Ascending aorta (tissue), 2 donors: ENCODE measurements at regions not wholly inside any gene's neighbourhood (a gene's known extent, or its start where the extent isn't known, plus 50 kb on each side); places are given as distances from the start of the nearest gene placed in this dataset.

ENCODE experiments used
- DNase-seq, 2 donors: peaks; one replicate each; pipeline ENCODE4 v3.0.0-alpha.2; 2019; ENCODE audit warnings: low spot score in 2 of 2
- H3K27ac ChIP-seq, 2 donors: fragments of 200-600 bp; sonication (generic); one replicate each; pipeline ENCODE4 v1.5.1; 2016 to 2017; ENCODE audit warnings: mild to moderate bottlenecking in 1 of 2
- H3K27me3 ChIP-seq: fragments of 200-600 bp; sonication (generic); one replicate; pipeline ENCODE4 v1.5.1; 2017
- H3K36me3 ChIP-seq, 2 donors: fragments of 200-600 bp; sonication (generic); one replicate each; pipeline ENCODE4 v1.5.1; 2016
- H3K4me1 ChIP-seq, 2 donors: fragments of 200-600 bp; sonication (generic); one replicate each; pipeline ENCODE4 v1.5.1; 2016 to 2017; ENCODE audit warnings: mild to moderate bottlenecking in 1 of 2
- H3K4me3 ChIP-seq, 2 donors: fragments of 200-600 bp; sonication (generic); one replicate each; pipeline ENCODE4 v1.5.1; 2016 to 2017; ENCODE audit warnings: mild to moderate bottlenecking in 1 of 2
- H3K9me3 ChIP-seq, 2 donors: fragments of 200-600 bp; sonication (generic); one replicate each; pipeline ENCODE4 v1.5.1; 2016
- intact Hi-C: fragments of 100-400 bp; cut with DNase I; formaldehyde crosslinking; loops from one replicate; pipeline ENCODE4 v1.15.1; 2023
- TF ChIP-seq, protein P1 (sequence below), 3 experiments: fragments of 200-600 bp in 2 of 3; fragments of 450-650 bp in 1 of 3; sonication (generic) in 2 of 3; IDR thresholded peaks; one replicate each; pipeline ENCODE4 v1.5.1; 2016 to 2019; ENCODE audit warnings: antibody characterized with exemption in 3 of 3, mild to moderate bottlenecking in 1 of 3, moderate library complexity in 1 of 3

DNA sequence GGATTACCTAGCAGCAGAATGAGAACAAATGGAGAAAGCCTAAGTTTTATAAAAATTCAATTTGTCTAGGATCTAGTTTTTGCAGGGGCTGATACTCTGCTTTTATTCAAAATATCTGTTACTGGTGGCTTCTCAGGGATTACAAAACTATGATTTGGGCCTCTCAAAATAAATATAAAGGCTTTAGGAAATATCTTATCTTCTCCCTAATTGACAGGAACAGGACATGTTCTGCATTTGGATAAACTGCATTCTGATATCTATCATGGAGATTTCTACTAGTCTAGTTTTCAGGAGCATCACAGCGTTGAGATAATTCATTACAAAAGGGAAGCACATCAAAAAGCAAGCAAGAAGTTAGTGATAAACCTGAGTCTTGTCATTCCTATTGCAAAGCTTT is 127.1 kb upstream of the ITGA1 start:
- no peak for DNase-seq
- Histone ChIP-seq H3K36me3 (no peaks in the 10 kb centered on the region), H3K9me3 (no peaks in the 10 kb centered on the region), H3K4me3 (no peak overlapping the region), H3K27me3 (no peaks in the 10 kb centered on the region), H3K4me1 (no peaks in the 10 kb centered on the region), H3K27ac (no peak overlapping the region)
- intact Hi-C loops, result loop anchor here (10.0 kb wide), 2 partner anchors 254 to 434 kb away; no protein-coding TSS in a partner anchor
- TF ChIP-seq, protein P1, sequence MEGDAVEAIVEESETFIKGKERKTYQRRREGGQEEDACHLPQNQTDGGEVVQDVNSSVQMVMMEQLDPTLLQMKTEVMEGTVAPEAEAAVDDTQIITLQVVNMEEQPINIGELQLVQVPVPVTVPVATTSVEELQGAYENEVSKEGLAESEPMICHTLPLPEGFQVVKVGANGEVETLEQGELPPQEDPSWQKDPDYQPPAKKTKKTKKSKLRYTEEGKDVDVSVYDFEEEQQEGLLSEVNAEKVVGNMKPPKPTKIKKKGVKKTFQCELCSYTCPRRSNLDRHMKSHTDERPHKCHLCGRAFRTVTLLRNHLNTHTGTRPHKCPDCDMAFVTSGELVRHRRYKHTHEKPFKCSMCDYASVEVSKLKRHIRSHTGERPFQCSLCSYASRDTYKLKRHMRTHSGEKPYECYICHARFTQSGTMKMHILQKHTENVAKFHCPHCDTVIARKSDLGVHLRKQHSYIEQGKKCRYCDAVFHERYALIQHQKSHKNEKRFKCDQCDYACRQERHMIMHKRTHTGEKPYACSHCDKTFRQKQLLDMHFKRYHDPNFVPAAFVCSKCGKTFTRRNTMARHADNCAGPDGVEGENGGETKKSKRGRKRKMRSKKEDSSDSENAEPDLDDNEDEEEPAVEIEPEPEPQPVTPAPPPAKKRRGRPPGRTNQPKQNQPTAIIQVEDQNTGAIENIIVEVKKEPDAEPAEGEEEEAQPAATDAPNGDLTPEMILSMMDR (IDR thresholded peaks at IDR 0.05), result no peak

DNA sequence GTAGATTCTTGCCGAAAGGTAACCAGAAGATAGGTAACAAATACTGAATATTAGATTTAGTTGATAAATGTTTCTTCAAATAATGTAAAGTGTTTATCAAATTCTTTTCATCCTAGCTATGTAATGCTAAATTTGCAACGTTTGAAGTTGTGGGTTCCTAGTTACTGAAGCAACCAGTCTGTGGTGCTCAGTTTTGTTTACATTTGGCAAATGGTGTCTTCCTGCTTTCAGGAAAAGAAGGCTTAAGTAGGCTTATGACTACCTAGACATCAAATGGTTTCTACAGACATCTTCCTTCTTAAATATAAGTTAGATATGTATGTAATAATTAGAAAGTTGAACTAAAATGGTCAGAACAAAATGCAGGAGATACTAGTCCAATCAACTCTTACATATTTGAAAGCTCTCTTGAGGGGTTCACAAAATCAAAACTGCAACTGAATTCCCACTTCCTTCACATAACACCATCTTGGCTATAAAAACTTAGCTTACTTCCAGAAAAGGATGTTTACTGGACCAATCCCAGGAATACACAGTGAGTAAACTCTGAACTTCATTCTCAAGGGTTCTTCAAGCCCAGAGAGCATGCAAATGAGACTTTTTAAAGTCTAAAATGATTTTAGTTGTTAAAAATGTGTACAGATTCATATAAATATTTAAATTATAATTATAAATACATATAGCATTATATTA is 125.7 kb upstream of the ITGA1 start:
- H3K36me3 ChIP-seq, result no peaks in the 10 kb centered on the region
- no peaks in the 10 kb centered on the region for H3K27me3 ChIP-seq
- no peaks in the 10 kb centered on the region for H3K9me3 ChIP-seq
- TF ChIP-seq, protein P1 (IDR thresholded peaks at IDR 0.05), result no peak
- H3K4me3 ChIP-seq, result no peak overlapping the region
- DNase-seq, result no peak
- intact Hi-C loops, result loop anchor here (10.0 kb wide), 2 partner anchors 253 to 433 kb away; no protein-coding TSS in a partner anchor
- H3K4me1 ChIP-seq, result no peaks in the 10 kb centered on the region
- H3K27ac ChIP-seq, result no peak overlapping the region

DNA sequence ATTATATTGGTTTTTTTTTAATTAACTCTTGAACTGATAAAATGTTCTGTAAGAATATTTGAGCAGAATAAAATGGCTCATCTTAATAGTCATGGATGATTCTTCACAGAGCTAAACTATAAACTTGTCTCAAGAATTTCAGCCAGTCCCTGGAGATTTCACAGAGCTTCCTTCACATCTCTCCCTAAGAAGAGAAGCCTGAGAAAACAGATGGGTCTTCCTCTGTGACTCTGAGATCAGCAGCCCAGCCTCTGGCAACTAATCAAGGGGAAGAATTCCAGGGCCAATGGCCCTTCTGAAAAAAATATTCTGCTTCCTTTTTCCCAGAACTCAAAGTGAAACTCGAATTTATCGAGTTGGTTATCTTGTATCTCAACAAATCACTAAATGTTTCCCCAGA is 122.2 kb upstream of the ITGA1 start:
- TF ChIP-seq, protein P1 (IDR thresholded peaks at IDR 0.05), result no peak
- Histone ChIP-seq H3K27ac (no peak overlapping the region), H3K27me3 (no peaks in the 10 kb centered on the region), H3K9me3 (no peaks in the 10 kb centered on the region), H3K36me3 (no peaks in the 10 kb centered on the region), H3K4me3 (no peak overlapping the region), H3K4me1 (no peaks in the 10 kb centered on the region)
- no peak for DNase-seq
- intact Hi-C loops, result loop anchor here (10.0 kb wide), 2 partner anchors 249 to 429 kb away; no protein-coding TSS in a partner anchor

DNA sequence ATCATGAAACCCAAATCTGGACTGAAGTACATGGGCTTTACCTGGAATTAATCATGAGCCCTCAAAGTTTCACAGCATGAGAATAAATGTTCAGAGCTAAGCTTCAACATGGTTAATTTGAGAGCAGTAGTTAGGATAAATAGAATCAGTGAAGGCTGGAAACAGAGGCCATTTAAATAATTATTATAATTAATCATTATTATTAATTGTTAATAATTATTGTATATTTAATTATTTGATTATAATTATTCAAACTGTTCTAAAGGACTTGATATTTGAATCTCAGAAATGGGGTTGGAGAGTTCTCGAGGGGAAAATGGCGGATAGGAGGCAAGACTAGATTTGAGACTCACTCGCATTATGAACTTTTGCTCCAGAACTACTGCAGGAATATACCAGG is 119.6 kb upstream of the ITGA1 start:
- intact Hi-C loops, result loop anchor here (10.0 kb wide), 2 partner anchors 247 to 427 kb away; no protein-coding TSS in a partner anchor
- H3K4me3 ChIP-seq, result no peak overlapping the region

DNA sequence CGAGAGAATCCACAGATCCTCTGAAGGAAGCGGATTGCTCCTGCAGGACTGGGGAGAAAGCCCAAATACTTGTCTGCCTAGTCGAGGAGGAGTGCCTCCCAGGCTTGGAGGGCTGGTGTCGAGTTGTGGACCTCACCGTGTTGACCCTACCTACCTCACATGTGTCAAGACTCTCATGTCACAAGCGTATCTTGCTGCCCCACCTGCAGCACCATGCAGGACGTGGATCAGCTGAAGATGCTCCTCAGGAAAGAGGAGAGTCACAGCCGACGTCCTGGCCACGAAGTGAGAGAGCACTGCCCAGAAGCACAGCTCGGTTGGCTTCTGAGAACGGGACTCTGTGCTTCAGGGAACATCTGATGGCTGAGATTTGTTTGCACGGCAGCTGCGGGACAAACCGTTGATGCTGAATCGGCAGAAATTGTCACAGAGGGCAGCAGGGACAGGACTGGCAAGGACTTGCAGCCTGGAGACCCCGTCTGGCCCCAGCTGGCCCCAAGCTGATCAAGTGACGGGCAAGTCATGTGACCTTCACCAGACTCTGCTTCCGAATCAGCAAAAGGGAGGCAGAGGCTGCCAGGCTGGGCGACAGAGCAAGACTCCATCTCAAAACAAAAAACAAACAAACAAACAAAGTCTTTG is 119.1 kb upstream of the ITGA1 start:
- TF ChIP-seq, protein P1 (IDR thresholded peaks at IDR 0.05), result no peak

More for the DNA sequence above, 119.6 kb upstream of the ITGA1 start:
- H3K27ac ChIP-seq, result no peak overlapping the region
- H3K4me1 ChIP-seq, result no peaks in the 10 kb centered on the region
- no peaks in the 10 kb centered on the region for H3K9me3 ChIP-seq
- H3K36me3 ChIP-seq, result no peaks in the 10 kb centered on the region
- no peaks in the 10 kb centered on the region for H3K27me3 ChIP-seq
- DNase-seq, result no peak
- TF ChIP-seq, protein P1 (IDR thresholded peaks at IDR 0.05), result no peak

More for the DNA sequence above, 119.1 kb upstream of the ITGA1 start:
- intact Hi-C loops, result loop anchor here (10.0 kb wide), 2 partner anchors 246 to 426 kb away; no protein-coding TSS in a partner anchor
- Histone ChIP-seq H3K4me3 (no peak overlapping the region), H3K27ac (no peak overlapping the region), H3K36me3 (no peaks in the 10 kb centered on the region), H3K4me1 (no peaks in the 10 kb centered on the region), H3K9me3 (no peaks in the 10 kb centered on the region), H3K27me3 (no peaks in the 10 kb centered on the region)
- DNase-seq, result no peak
